ENCODE measurements at regions not wholly inside any gene's neighbourhood (a gene's known extent, or its start where the extent isn't known, plus 50 kb on each side); places are given as distances from the start of the nearest gene placed in this dataset.
"Not testable (repeated sequence)": the region's sequence is repeated elsewhere in the genome, so short reads cannot be mapped to it uniquely, and the experiment has no call there.

GRCh38 chr4:18689308-18690115 is 668.0 kb upstream of the LCORL start:
- H3K27me3 Mint-ChIP-seq (ENCODE audit: insufficient read depth) = no peaks in the 10 kb centered on the region; the same call in 1 of the 2 replicates
- H3K36me3 Mint-ChIP-seq (ENCODE audit: low read depth) = no peaks in the 10 kb centered on the region
- no peak overlapping the region for H3K27ac Mint-ChIP-seq
- peaks cover 53% of the 10 kb centered on the region for H3K4me1 Mint-ChIP-seq (ENCODE audit: low read depth)
- peak; percentile 62 for DNase-seq
- H3K9me3 Mint-ChIP-seq = no peaks in the 10 kb centered on the region
- no peak overlapping the region for H3K4me3 Mint-ChIP-seq
- TF ChIP-seq, protein P1, sequence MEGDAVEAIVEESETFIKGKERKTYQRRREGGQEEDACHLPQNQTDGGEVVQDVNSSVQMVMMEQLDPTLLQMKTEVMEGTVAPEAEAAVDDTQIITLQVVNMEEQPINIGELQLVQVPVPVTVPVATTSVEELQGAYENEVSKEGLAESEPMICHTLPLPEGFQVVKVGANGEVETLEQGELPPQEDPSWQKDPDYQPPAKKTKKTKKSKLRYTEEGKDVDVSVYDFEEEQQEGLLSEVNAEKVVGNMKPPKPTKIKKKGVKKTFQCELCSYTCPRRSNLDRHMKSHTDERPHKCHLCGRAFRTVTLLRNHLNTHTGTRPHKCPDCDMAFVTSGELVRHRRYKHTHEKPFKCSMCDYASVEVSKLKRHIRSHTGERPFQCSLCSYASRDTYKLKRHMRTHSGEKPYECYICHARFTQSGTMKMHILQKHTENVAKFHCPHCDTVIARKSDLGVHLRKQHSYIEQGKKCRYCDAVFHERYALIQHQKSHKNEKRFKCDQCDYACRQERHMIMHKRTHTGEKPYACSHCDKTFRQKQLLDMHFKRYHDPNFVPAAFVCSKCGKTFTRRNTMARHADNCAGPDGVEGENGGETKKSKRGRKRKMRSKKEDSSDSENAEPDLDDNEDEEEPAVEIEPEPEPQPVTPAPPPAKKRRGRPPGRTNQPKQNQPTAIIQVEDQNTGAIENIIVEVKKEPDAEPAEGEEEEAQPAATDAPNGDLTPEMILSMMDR (IDR thresholded peaks at IDR 0.05) = peak; percentile 97

- not testable (repeated sequence) for H3K36me3 Mint-ChIP-seq (ENCODE audit: low read depth); DNase-seq; H3K27me3 Mint-ChIP-seq (ENCODE audit: insufficient read depth); H3K9me3 Mint-ChIP-seq; H3K27ac Mint-ChIP-seq; H3K4me3 Mint-ChIP-seq
- H3K4me1 Mint-ChIP-seq (ENCODE audit: low read depth) = peaks cover 54% of the 10 kb centered on the region
Measured at GRCh38 chr4:18688351-18688750, 666.8 kb upstream of the LCORL start.

- TF ChIP-seq, protein P1 (IDR thresholded peaks at IDR 0.05) = no peak
- Mint-ChIP-seq H3K9me3 (no peaks in the 10 kb centered on the region), H3K27ac (no peak overlapping the region), H3K27me3 (ENCODE audit: insufficient read depth) (no peaks in the 10 kb centered on the region; the same call in 1 of the 2 replicates), H3K4me1 (ENCODE audit: low read depth) (peaks cover 47% of the 10 kb centered on the region), H3K4me3 (no peak overlapping the region), H3K36me3 (ENCODE audit: low read depth) (no peaks in the 10 kb centered on the region)
- DNase-seq = peak; percentile 16
Measured at GRCh38 chr4:18686338-18687037, 664.9 kb upstream of the LCORL start.

DNA sequence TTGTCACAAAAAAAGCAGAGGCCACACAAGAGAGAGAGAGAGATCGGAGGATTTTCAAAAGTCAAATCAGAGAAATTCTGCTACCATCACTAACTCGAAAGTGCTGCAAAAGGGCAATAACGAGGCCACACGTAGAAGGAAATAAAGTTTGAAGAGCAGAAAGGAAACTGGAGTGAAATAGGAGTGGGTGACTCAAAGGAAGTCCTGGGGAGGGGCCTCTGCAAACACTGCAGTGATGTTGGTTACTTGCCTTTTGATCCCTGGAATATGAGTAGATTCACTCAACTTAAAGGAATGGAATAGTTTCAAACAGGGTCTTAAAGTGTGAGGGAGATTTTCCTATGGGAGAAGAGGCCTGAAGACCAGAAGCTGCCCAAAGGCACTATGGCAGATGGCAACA is 663.4 kb upstream of the LCORL start:
- Mint-ChIP-seq H3K4me1 (ENCODE audit: low read depth) (peaks cover 41% of the 10 kb centered on the region), H3K27ac (no peak overlapping the region; the same call in 1 of the 2 replicates), H3K27me3 (ENCODE audit: insufficient read depth) (no peaks in the 10 kb centered on the region; the same call in 1 of the 2 replicates), H3K36me3 (ENCODE audit: low read depth) (no peaks in the 10 kb centered on the region), H3K9me3 (no peaks in the 10 kb centered on the region), H3K4me3 (0 out of 2 replicates have a peak overlapping the region, but pooled peaks have one; percentile 2)
- TF ChIP-seq, protein P1 (IDR thresholded peaks at IDR 0.05) = no peak
- DNase-seq = no peak

DNA sequence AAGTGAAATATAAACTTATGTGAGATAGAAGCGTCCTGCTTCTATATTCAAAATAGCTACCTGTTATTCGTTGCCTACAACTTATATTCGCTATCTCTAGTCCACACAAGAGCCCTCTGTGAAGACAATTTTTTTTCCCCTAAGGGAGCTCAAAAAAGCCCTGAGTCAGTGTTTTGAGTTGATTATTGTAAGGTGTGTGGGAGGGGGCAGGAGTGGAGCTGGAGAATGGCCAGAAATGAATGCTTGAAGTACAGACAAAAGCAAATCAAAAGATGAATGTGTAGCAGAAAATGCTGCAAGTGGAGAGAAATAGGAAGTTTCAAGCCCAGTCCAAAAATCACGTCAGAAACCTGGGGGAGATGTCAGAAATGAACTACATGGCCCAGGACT is 655.0 kb upstream of the LCORL start:
- H3K36me3 Mint-ChIP-seq (ENCODE audit: low read depth) = no peaks in the 10 kb centered on the region
- H3K9me3 Mint-ChIP-seq = no peaks in the 10 kb centered on the region
- no peak overlapping the region for H3K4me3 Mint-ChIP-seq
- no peaks in the 10 kb centered on the region for H3K4me1 Mint-ChIP-seq (ENCODE audit: low read depth)
- no peak for DNase-seq
- H3K27me3 Mint-ChIP-seq (ENCODE audit: insufficient read depth) = peaks cover 4% of the 10 kb centered on the region
- H3K27ac Mint-ChIP-seq = no peak overlapping the region
- TF ChIP-seq, protein P1 (IDR thresholded peaks at IDR 0.05) = no peak
